NCI-H748 treated with DMSO at 0.1 percent for 48 hours (cell line): ENCODE measurements at regions not wholly inside any gene's neighbourhood (a gene's known extent, or its start where the extent isn't known, plus 50 kb on each side); places are given as distances from the start of the nearest gene placed in this dataset.
"Not testable (repeated sequence)": the region's sequence is repeated elsewhere in the genome, so short reads cannot be mapped to it uniquely, and the experiment has no call there.

Source experiments
- DNase-seq: peaks from one replicate; lab custom pipeline; 2025; lab: John Stamatoyannopoulos, UW

DNA sequence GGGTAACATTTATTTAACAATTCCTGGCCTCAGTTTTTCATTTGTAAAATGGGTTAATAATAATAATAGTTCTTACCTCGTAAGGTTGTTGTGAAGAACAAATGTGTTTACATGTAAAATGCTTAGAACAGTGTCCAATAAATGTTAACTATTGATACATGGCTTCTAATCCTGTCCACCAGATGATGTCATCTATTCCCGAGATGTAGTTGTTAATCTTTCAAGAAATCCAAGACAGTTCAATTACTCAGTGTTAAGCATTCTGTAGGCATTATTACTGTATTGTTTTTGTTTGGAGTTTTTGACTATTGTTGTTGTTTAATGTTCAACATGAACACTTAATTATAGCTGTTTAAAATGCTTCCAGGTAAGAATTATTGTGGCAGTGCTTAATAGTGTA lies 131.0 kb upstream of the FNDC3A start:
- no peak for DNase-seq

DNA sequence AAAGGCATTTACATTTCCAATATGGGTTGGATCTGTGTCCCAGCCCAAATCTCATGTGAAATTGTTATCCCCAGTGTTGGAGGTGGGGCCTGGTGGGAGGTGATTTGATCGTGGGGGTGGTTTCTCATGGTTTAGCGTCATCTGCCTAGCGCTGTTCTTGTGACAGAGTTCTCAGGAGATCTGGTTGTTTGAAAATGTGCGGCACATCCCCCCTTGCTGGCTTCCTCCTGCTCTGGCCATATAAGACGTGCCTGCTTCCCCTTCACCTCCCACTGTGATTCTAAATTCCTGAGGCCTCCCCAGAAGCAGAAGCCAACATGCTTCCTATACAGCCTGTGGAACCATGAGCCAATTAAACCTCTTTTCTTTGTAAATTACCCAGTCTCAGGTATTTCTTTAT lies 126.2 kb upstream of the FNDC3A start:
- DNase-seq, result no peak

DNA sequence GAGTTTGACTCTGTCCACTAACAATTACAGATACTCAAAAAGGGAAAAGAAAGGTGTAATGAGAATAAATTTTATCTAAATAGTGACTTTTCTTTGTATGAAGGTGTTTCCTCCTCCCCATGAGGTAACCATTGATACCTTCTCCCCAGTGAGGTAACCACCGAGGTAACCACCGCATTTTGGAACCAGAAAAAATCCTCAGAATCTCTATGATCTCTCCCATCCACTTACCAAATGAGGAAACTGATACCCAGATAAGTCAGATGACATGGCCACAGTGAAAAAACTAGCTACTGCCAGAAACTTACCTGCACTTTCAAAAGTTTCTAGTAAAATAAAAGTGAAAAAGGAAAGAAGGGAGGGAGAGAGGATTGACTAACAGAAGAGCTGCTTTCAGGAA lies 124.0 kb upstream of the FNDC3A start:
- DNase-seq, result no peak

DNA sequence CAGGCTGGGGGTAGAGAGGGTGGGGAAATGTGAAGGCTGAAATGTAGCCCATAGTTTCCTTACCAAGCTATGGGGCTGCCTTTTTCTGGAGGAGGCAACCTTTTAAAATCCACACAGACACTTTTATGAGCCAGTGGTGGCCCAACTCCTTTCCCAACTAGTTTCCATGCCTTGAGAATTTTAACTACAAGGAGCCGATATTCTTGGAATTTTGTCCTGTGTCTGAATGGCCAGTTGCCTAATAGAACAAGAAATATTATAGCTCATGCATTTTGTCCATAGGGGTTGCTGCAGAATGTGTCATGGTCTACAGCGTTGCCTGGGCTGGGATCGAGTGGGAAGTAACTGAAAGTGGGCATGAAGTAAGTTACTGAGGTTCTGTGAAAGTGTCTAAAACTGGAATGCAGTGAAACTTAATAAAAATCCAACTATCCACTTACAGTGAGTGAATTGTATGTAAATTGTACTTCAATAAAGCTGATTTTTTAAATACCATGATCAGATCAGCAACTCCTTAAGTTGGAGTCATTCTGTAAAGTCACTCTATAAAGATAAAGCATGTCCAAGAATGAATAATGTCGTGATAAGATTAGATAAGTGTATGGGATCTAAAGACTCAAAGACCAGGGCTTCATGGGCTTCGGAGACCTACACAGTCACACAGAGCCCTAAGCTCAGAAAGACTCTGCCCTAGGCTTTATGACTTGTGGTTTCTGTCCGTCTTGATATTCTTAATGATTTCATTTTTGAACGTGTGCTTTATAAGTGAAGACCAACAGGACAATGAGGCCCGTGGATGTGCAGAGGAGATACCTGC lies 122.6 kb upstream of the FNDC3A start:
- no peak for DNase-seq

DNA sequence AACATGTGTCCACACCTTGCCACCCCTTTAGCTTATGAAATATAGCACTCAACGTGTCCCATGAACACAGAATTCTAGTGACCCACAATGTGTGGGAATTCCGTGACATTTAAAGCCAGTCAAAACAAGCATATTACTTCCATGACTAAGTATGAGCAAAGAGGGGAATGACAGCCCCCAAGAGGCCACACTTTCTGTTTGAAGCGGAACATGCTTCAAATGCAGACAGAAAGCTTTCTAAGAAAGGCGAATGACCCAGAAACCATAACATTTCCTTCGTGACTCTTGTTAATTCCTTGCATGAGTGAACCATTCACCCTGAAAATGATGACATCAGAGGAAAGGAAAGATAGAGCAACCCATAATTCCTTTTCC lies 122.0 kb upstream of the FNDC3A start:
- DNase-seq, result no peak

DNA sequence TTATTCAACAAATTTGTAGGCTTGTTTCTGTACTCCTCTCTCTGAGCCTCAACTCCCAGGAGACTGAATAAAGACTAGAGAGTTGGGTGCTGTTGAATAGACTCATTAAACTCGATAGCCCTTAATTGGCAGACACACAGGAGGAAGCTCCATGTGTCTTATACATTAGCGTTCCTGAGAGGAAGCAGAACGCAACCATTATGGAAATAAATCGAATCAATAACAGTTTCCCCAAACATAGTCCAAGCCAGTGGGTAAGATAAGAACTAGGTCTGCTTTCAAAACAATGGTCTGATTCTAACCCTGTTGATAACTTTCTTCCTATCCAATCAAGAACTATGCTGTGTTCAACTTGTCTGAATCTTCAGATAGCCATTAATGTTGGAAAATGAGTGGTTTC lies 118.1 kb upstream of the FNDC3A start:
- no peak for DNase-seq

DNA sequence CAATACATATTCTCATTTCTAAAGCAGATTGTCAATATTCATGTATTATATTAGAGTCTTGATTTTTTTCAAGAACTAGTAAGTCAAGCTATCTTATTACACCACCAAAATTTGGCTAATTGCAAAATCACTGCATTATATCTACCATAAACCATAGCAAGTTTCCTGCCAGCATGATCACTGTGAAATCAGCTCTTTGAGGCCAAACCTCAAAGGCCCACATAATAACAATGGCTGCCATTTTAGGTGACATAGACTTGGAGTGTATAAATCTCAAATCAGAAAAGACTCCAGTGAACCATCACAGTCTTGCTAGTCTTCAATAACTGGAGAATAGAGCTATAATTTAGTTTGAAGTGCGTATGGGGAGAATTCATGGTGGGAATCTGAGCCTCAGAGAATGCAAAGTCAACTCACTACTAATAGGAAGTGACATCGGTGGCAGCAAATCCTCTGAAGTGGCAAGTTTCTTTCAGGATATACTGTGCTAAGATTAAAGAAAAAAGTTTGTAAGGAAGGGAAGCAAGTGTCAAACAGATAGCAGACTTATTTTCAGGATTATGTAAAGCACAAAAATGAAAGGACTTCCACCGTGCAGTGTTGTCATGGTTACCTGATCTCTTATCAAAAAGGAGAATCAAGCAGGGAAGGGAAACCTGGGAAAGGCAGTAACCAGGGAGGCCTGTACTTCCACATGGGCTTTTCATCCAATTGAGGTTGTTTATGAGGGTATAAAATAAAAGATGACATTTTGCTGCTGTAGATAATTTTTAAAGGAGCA lies 117.4 kb upstream of the FNDC3A start:
- peak; percentile 13 for DNase-seq

DNA sequence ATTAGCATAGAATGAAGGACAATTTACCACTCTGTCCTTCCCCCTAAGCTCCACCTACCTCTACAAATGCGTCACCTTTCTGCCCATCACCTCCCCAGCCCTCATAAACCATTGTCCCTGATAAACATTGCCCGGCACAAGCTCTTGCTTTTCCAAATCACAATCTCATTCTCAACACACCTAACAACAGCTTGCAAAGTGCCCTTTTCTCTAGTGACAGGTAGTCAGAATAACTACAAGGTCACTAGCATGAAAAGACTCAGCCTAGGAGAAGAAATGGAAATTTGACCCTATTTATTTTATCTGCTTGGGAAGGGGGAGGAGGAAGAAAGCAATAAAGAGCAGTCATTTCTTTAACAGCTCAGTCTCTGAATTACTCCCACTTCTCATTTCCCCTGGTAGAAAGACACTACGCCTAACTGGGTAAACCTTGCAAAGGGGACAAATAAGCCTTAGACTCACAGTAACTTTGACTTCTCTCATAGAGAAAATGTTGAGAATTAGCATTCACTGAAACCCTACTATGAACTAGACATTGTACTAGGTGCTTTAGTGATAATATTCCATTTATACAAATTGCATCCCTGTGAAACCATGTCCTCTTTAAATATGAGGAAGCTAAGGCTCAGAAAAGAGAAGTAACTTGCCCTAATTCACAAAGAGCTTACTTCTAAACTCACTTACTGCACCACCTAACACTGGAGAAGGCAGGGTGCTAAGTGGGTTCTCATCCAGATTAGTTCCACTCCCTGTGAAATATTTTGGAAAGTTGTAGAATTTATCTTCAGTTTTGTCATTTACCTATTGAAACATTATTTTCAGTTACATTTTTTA lies 116.2 kb upstream of the FNDC3A start:
- no peak for DNase-seq

DNA sequence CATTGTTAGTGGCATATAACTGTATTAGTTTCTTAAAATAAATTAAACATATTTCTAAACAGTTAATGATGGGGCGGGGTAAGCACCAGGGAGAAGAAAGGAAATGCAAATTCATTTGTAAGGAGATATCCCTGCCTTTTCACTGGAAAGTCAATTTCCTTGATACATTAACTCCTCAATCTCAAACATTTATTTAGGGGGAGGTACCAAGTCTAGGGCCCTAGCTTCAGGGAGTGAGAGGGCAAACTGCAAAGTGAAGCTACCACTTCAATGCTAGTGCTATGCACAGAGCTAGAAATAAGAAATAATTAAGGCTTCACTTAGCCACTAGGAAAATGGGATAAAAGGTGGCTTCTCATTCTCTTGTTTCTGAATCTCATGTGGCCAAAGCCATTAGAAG lies 115.3 kb upstream of the FNDC3A start:
- DNase-seq, result no peak

DNA sequence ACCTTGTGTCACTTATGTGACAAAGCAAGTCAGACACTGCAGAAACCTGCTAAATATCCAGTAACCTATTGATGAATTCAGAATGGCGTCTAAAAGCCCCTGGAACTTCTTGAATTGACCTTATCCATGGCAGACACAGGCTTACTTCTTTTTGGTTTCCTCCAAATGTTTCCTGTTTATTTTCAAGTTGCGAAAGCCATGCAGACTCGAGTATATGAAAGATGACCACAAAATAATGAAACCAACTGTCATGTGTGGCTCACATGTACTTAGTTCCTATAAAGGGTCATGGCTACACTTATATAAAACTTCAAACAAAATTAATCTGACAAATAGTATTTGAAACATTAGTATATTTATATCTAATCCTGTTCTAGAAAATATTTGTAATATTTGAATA lies 113.1 kb upstream of the FNDC3A start:
- no peak for DNase-seq

DNA sequence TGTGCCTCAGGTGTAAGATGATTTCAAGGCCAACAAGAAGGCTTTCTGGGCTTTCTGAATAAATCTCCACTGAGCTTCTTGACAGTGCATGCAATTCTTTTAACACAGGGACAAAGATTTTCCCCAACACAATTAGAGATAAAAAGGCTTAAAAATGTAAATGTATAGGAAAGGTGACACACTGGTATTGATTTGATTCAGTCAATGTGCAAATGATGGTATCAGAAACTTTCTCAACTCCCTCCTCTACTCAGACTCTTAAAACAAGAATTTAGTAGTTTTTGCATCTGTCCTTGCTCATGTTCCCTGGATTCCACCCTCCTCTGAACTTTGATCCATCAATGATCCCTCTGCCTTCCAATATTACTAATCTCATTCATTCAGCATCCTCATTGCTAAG lies 111.6 kb upstream of the FNDC3A start:
- no peak for DNase-seq

DNA sequence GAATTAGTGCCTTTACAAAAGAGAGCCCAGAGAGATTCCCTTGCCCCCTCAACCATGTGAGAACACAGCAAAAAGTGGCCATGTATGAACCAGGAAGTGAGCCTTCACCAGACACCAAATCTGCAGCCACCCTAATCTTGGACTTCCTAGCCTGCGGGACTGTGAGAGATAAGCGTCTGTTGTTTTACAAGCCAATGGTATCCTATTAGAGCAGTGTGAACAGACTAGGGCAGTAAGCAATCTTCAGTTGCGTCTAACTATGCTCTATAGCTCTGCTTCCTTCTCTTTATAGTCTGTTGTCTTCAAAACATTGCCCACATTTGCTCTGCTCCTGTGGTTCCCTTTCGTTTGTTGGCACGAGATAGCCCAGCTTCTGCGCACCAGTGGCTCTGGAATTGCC lies 109.5 kb upstream of the FNDC3A start:
- no peak for DNase-seq

DNA sequence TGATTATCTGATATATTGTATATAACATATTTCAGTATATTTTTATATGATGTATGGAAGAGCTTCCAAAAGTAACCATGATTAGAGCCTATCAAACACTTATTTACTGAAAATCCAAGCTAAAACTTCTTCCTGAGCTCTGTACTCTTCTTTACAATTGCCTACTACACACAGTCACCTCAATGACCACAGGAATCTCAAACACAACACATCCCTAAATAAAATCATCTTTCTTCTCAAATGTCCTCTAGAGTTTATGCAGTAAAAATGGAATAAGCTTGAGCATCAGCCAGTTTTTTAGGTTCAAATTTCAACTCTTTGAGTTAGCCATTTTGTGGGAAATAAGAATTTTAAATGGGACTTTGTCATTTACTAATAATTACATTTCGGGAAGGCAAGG lies 102.6 kb upstream of the FNDC3A start:
- DNase-seq, result no peak

DNA sequence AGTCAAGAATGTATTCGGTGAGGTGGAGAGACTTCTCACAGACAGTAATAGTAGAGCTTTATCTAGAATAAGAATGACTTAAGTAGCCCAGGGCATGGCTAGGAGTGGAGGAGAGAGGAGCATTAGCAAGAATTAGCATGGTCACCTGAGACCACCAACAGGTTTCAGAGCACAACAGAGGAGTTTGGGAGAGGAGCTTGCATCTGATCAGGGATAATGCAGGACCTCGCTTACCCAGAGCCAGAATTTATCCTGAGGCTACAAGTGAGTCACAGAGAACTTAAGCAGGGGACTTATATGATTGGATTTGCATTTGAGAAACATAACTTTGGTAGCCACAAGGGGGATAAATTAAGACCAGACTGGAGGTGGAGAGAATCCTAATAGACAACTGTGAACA lies 102.1 kb upstream of the FNDC3A start:
- DNase-seq, result no peak

DNA sequence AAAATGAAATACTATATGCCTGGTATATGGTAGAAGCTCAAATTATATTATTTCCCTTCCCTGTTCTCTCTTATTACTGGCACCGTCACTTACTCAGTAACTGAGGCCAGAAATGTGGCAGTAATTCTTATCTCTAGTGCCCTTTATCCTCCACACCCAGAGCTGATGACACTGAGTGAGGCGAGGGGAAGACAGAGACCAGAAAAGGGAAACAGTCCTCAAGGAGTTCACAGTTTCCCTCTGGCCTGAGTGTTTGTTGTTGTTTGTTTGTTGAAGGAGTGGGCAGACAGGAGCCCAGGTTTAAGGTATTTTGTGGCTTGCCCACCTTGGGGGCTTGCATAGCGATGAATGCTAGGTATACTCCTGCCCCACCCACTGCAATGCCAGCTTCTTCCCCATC lies 101.5 kb upstream of the FNDC3A start:
- DNase-seq, result no peak

DNA sequence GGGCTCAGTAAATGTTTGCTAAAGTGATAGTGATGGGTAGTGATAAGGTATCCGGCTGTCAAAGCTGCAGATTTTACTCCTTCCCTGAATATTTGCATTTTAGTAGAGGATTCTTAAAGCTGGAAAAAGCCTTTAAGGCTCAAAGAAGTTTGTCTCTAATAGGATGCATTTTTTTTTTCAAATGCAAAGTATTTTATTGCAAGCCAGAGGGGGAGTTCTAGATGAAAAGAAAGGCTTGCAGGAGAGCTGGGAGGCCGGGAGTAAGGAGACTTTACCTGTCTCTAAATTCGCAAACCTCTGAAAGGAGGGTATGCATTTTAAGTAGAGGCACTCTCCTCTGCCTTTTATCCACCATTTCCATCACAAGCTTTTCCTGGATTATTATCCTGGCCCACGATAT lies 100.7 kb upstream of the FNDC3A start:
- DNase-seq, result no peak

DNA sequence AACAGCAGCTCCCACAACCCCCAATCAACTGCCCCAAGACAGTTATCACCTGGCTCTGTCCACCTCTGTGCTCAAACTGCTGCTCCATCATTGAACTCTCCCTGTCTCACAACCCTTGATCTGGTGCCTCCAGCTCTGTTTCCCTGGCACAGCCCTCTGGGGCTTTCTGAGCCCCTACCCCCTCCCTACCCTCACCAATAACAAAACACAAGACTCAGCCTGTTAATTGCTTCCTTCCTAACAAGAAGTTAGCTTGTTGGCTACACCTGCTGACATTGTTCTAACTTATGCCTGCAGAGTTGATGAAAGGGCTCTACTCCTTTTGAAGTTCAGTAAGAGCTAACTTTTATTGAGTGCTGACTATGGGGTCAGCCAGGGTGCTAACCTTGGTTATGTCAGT lies 99.4 kb upstream of the FNDC3A start:
- no peak for DNase-seq

DNA sequence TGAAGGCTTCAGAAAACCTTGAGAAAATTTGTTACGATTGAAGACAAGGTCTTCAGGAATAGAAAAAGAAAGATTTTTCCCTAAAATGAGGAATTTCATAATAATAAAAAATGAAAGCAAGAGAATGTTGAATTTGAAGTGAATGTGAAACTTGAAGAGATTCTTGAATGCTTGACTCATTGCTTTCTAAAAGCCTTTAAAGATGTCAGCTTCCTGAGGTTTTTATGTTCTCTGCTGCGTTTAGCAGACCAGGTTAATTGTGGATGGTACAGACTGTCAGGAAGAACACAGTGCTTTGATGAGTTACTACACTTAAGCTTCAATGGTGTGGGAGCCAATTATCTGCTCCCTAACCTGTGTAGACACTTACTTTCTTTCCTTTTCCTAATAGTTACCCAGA lies 96.3 kb upstream of the FNDC3A start:
- DNase-seq, result no peak

DNA sequence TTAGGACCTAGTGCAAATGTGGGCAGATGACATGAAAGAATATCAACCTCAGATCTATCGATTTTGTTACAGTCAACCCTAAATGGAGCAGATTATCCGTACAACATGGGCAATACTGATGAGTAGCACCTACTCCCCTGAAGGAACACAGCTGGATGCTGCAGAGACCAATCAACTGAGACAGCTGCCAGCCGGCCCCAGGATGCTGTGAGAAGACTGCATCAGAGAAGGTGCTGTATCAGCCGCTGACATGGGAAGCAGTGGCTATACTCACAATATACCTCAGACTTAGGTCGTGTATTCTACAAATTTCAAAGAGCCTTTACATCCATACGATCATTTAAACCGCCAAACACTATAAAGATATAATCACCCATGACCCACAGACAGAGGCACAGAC lies 95.9 kb upstream of the FNDC3A start:
- no peak for DNase-seq

DNA sequence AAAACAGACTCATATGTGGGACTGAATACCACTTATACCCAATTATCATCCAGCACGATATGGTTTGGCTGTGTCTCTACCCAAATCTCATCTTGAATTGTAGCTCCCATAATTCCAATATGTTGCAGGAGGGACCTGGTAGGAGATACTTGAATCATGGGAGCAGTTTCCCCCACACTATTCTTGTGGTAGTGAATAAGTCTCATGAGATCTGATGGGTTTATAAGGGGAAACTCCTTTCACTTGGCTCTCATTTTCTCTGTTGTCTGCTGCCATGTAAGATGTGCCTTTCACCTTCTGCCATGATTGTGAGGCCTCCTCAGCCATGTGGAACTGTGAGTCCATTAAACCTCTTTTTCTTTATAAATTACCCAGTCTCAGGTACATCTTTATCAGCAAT lies 91.9 kb upstream of the FNDC3A start:
- not testable (repeated sequence) for DNase-seq

DNA sequence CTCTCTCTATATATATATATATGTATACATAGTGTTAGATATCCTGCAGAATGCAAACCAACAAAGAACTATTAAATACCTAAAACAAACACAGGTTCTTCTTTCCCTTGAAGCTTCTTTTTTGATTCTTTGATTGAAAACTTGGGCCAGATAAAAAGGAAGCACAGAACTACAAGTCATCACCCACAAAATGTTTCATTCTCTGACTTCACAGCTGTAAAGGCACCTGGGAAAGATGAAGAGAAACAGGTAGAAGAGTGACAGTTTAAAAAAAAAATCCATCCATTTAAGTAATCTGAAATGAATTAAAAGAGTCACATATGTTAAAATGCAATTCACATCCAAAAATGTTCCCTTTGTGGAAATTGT lies 90.7 kb upstream of the FNDC3A start:
- DNase-seq, result no peak

DNA sequence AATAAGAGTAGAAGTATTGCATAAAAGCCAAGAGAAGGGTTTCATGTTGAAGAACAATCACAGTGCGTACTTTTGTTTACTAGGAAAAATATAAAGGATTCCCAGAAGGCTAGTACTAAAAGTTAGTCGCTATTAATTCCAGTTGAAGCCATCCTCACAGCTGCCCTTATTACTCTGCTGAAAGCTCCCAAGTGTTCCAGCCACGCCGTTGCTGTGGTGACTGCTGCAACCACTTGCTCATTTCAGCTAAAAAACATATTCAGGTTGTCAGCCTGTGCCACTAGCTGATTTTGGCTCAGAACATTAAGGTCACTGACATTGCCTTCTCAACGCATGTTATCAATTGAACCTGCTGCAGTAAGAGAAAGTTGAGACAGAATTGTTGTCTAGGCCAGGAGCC lies 87.1 kb upstream of the FNDC3A start:
- no peak for DNase-seq

DNA sequence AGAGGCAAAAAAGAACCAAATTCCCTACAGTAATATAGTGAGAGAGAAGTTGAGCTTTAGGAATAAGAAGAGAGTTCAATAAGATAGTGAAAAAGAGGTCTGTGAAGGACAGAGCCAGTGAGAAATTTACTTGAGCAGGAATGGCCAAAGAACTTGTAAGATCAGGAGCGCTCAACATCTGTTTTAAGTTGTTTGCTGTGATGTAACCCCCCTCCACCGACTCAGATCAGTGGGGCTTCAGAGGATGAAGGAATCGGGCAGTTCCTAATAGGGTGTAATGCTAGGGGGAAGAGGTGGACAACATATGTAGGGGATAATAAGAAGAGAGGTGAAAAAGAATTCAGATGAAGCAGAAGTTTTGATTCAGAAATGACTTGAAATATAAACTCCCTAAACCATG lies 85.3 kb upstream of the FNDC3A start:
- DNase-seq, result no peak
